ENCODE measurements at regions not wholly inside any gene's neighbourhood (a gene's known extent, or its start where the extent isn't known, plus 50 kb on each side); places are given as distances from the start of the nearest gene placed in this dataset.

- TF ChIP-seq, protein P1, sequence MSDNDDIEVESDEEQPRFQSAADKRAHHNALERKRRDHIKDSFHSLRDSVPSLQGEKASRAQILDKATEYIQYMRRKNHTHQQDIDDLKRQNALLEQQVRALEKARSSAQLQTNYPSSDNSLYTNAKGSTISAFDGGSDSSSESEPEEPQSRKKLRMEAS (IDR thresholded peaks at IDR 0.05; ENCODE audit: insufficient read depth, insufficient read length): no peak
- TF ChIP-seq, protein P2, sequence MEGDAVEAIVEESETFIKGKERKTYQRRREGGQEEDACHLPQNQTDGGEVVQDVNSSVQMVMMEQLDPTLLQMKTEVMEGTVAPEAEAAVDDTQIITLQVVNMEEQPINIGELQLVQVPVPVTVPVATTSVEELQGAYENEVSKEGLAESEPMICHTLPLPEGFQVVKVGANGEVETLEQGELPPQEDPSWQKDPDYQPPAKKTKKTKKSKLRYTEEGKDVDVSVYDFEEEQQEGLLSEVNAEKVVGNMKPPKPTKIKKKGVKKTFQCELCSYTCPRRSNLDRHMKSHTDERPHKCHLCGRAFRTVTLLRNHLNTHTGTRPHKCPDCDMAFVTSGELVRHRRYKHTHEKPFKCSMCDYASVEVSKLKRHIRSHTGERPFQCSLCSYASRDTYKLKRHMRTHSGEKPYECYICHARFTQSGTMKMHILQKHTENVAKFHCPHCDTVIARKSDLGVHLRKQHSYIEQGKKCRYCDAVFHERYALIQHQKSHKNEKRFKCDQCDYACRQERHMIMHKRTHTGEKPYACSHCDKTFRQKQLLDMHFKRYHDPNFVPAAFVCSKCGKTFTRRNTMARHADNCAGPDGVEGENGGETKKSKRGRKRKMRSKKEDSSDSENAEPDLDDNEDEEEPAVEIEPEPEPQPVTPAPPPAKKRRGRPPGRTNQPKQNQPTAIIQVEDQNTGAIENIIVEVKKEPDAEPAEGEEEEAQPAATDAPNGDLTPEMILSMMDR (IDR thresholded peaks at IDR 0.05; ENCODE audit: extremely low read depth in 1 of 2, insufficient read depth in 1 of 2, low read depth in 1 of 2, low read length in 2 of 2): no peak
- TF ChIP-seq MYC (IDR thresholded peaks at IDR 0.05; ENCODE audit: low read depth, low read length) (no peak), FOS (IDR thresholded peaks at IDR 0.05; ENCODE audit: borderline replicate concordance, insufficient read depth, low read length) (no peak), GATA2 (IDR thresholded peaks at IDR 0.05; ENCODE audit: insufficient read depth, insufficient read length, low read depth, low read length) (no peak), EZH2 (IDR thresholded peaks at IDR 0.05; ENCODE audit: borderline replicate concordance, low read depth, low read length, severe bottlenecking) (no peak), POLR2A (IDR thresholded peaks at IDR 0.05; ENCODE audit: low read depth, low read length) (no peak), JUN (IDR thresholded peaks at IDR 0.05; ENCODE audit: borderline replicate concordance, insufficient read depth, insufficient read length, low read depth) (no peak), POLR2AphosphoS5 (IDR thresholded peaks at IDR 0.05; ENCODE audit: insufficient read depth, low read depth, low read length) (no peak)
- H3K4me3 ChIP-seq (replicated peaks in 1 of 3; ENCODE audit: insufficient read depth in 1 of 3, low read depth in 1 of 3, low read length in 3 of 3): no peak overlapping the region
- H3K27ac ChIP-seq (ENCODE audit: insufficient read depth, low read depth, low read length): no peak overlapping the region
- intact Hi-C loops (cut with micrococcal nuclease): no loop called here
- H3K9ac ChIP-seq (replicated peaks; ENCODE audit: extremely low read depth, insufficient read depth, low read length): no peak overlapping the region
- H3K36me3 ChIP-seq (ENCODE audit: control insufficient read depth in 2 of 2, extremely low read depth in 1 of 2, insufficient read depth in 2 of 2, low read length in 2 of 2): no peaks in the 10 kb centered on the region
- FAIRE-seq (no peak), DNase-seq (ENCODE audit: low read depth, low spot score) (no peak)
- no TSS peak for BruUV-seq (replicated peaks)
- no peaks in the 10 kb centered on the region for H3K27me3 ChIP-seq (ENCODE audit: control insufficient read depth in 2 of 2, insufficient read depth in 2 of 2, low read length in 2 of 2)
- dilution Hi-C loops (cut with MboI; ENCODE audit: extremely low pct_ligation_motif_present, low sequenced_read_pairs): no loop called here
- H2AFZ ChIP-seq (ENCODE audit: low read depth, low read length): no peak overlapping the region
- H3K9me1 ChIP-seq (replicated peaks; ENCODE audit: control insufficient read depth, extremely low read depth, insufficient read depth, low read length): no peaks in the 10 kb centered on the region
- POLR2A ChIA-PET: no interaction called here
- peaks cover 1% of the 10 kb centered on the region for H3K9me3 ChIP-seq (replicated peaks; ENCODE audit: control insufficient read depth, insufficient read depth, low read length)
- no peaks in the 10 kb centered on the region for H4K20me1 ChIP-seq (replicated peaks; ENCODE audit: control insufficient read depth, extremely low read depth, insufficient read depth, low read length)
- H3K4me1 ChIP-seq (ENCODE audit: control insufficient read depth, extremely low read depth, insufficient read depth, low read length): no peaks in the 10 kb centered on the region
- H3K79me2 ChIP-seq (ENCODE audit: control insufficient read depth, insufficient read depth, low read length): no peaks in the 10 kb centered on the region
- CTCF ChIA-PET: no interaction called here
- no peak overlapping the region for H3K4me2 ChIP-seq (ENCODE audit: insufficient read depth, low read length)
Observed at GRCh38 chr2:129112181-129112580, 793.5 kb upstream of the HS6ST1 start.
